Kidney (tissue), 13 donors: ENCODE measurements at regions not wholly inside any gene's neighbourhood (a gene's known extent, or its start where the extent isn't known, plus 50 kb on each side); places are given as distances from the start of the nearest gene placed in this dataset.

Source experiments
- DNase-seq, 5 donors: peaks; one replicate each; pipeline ENCODE4 v3.0.0-alpha.2; 2013 to 2020
- FAIRE-seq: peaks from 2 replicates; lab custom pipeline; 2012; peaks lifted over from hg19 to GRCh38; lab: Jason Lieb, UNC
- H3K27ac ChIP-seq, 2 donors: one replicate each; pipeline ENCODE4 v1.7.0; 2013; ENCODE audit warnings: low read depth in 2 of 2, low read length in 2 of 2, inconsistent platforms in 1 of 2
- H3K27me3 ChIP-seq: one replicate; pipeline ENCODE4 v1.7.1; 2013; ENCODE audit warnings: low read length, inconsistent platforms; ENCODE audit not compliant: control insufficient read depth, insufficient read depth
- H3K36me3 ChIP-seq, 3 donors: one replicate each; pipeline versions ENCODE4 v1.7.0 to v1.7.1; 2013; ENCODE audit warnings: low read length in 3 of 3, control low read depth in 1 of 3, inconsistent platforms in 1 of 3; ENCODE audit not compliant: insufficient read depth in 3 of 3, control insufficient read depth in 2 of 3
- H3K4me1 ChIP-seq, 3 donors: one replicate each; pipeline versions ENCODE4 v1.7.0 to v1.7.1; 2013; ENCODE audit warnings: low read length in 3 of 3, inconsistent platforms in 1 of 3, low read depth in 1 of 3; ENCODE audit not compliant: control insufficient read depth in 2 of 3, insufficient read depth in 2 of 3
- H3K4me3 ChIP-seq, 3 donors: one replicate each; pipeline versions ENCODE4 v1.7.0 to v1.8.1; 2013; ENCODE audit warnings: low read length in 3 of 3, control low read depth in 1 of 3, inconsistent platforms in 1 of 3
- H3K9ac ChIP-seq, 3 donors: one replicate each; pipeline versions ENCODE4 v1.7.0 to v1.7.1; 2013; ENCODE audit warnings: low read length in 3 of 3, control low read depth in 1 of 3, inconsistent platforms in 1 of 3
- H3K9me3 ChIP-seq, 3 donors: one replicate each; pipeline versions ENCODE4 v1.7.0 to v1.7.1; 2013; ENCODE audit warnings: low read length in 3 of 3, control low read depth in 1 of 3, inconsistent platforms in 1 of 3; ENCODE audit not compliant: control insufficient read depth in 2 of 3, insufficient read depth in 1 of 3
- intact Hi-C: fragments of 100-400 bp; cut with DNase I; formaldehyde crosslinking; loops from one replicate; pipeline ENCODE4 v1.11.1; 2022
- TF ChIP-seq, protein P1 (sequence below): IDR thresholded peaks from 3 replicates; pipeline ENCODE4 v1.5.1; 2012; ENCODE audit warnings: mild to moderate bottlenecking, moderate library complexity, borderline replicate concordance; ENCODE audit not compliant: insufficient read depth; ENCODE audit errors: extremely low read depth
- donor health status: control.
- donor health status: control.
- donor health status: control.
- donor health status: control.
- donor health status: control.
- donor health status: DM: yes; HTN: yes; CAD: no.
- donor health status: Normal renal cell carcinoma (clear cell type).

- Histone ChIP-seq H3K9ac (no peak overlapping the region), H3K27me3 (no peaks in the 10 kb centered on the region), H3K4me1 (no peaks in the 10 kb centered on the region), H3K4me3 (no peak overlapping the region), H3K36me3 (no peaks in the 10 kb centered on the region), H3K9me3 (no peaks in the 10 kb centered on the region), H3K27ac (no peak overlapping the region)
- TF ChIP-seq, protein P1, sequence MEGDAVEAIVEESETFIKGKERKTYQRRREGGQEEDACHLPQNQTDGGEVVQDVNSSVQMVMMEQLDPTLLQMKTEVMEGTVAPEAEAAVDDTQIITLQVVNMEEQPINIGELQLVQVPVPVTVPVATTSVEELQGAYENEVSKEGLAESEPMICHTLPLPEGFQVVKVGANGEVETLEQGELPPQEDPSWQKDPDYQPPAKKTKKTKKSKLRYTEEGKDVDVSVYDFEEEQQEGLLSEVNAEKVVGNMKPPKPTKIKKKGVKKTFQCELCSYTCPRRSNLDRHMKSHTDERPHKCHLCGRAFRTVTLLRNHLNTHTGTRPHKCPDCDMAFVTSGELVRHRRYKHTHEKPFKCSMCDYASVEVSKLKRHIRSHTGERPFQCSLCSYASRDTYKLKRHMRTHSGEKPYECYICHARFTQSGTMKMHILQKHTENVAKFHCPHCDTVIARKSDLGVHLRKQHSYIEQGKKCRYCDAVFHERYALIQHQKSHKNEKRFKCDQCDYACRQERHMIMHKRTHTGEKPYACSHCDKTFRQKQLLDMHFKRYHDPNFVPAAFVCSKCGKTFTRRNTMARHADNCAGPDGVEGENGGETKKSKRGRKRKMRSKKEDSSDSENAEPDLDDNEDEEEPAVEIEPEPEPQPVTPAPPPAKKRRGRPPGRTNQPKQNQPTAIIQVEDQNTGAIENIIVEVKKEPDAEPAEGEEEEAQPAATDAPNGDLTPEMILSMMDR: no peak
- intact Hi-C loops: no loop called here
- FAIRE-seq: no peak
- DNase-seq: no peak
Measured at GRCh38 chr12:60819794-60820193, 1224.0 kb downstream of the SLC16A7 start.

DNA sequence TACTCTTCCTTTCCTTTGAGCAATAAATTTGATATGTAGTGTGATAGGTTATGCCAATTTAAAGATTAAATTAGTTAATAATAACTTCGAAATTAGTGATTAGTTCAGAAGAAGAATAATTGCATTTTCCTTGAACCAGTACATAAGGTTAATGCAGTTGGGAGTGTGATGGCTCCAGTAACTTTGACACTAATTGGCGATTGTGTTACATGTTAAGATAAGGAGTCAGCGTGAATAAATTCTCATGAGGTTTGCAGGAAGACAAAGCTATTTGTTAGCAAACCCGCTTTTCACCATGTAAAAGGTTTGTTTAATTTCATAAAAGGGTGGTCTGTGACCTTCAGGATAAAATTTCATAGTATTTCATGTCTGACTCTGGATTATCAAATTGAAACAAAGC is 1226.8 kb downstream of the SLC16A7 start:
- FAIRE-seq: no peak
- Histone ChIP-seq H3K9me3 (no peaks in the 10 kb centered on the region), H3K9ac (no peak overlapping the region)

GRCh38 chr12:60830381-60830780 is 1234.6 kb downstream of the SLC16A7 start:
- Histone ChIP-seq H3K4me1 (no peaks in the 10 kb centered on the region), H3K36me3 (no peaks in the 10 kb centered on the region), H3K9me3 (no peaks in the 10 kb centered on the region), H3K27ac (no peak overlapping the region), H3K27me3 (no peaks in the 10 kb centered on the region), H3K9ac (no peak overlapping the region), H3K4me3 (no peak overlapping the region)
- TF ChIP-seq, protein P1: no peak
- no peak for DNase-seq
- intact Hi-C loops: no loop called here
- no peak for FAIRE-seq

More for the DNA sequence above, 1226.8 kb downstream of the SLC16A7 start:
- TF ChIP-seq, protein P1: no peak
- intact Hi-C loops: no loop called here
- Histone ChIP-seq H3K36me3 (no peaks in the 10 kb centered on the region), H3K4me1 (no peaks in the 10 kb centered on the region), H3K27me3 (no peaks in the 10 kb centered on the region), H3K4me3 (no peak overlapping the region), H3K27ac (no peak overlapping the region)
- no peak for DNase-seq

- no peak overlapping the region for H3K4me3 ChIP-seq
- no peaks in the 10 kb centered on the region for H3K36me3 ChIP-seq
- H3K9ac ChIP-seq: no peak overlapping the region
- H3K4me1 ChIP-seq: no peaks in the 10 kb centered on the region
- no peaks in the 10 kb centered on the region for H3K27me3 ChIP-seq
- DNase-seq: no peak
- TF ChIP-seq, protein P1: no peak
- intact Hi-C loops: no loop called here
- no peak overlapping the region for H3K27ac ChIP-seq
- no peaks in the 10 kb centered on the region for H3K9me3 ChIP-seq
- no peak for FAIRE-seq
Measured at GRCh38 chr12:60832290-60832689, 1236.5 kb downstream of the SLC16A7 start.
